Neuron (in vitro differentiated cells): ENCODE measurements at regions not wholly inside any gene's neighbourhood (a gene's known extent, or its start where the extent isn't known, plus 50 kb on each side); places are given as distances from the start of the nearest gene placed in this dataset.
"Not testable (repeated sequence)": the region's sequence is repeated elsewhere in the genome, so short reads cannot be mapped to it uniquely, and the experiment has no call there.

Source experiments
- H2AFZ ChIP-seq: one replicate; pipeline ENCODE4 v1.6.1; 2013; ENCODE audit warnings: low read depth, mild to moderate bottlenecking, inconsistent platforms, low read length, moderate library complexity
- H3K27me3 ChIP-seq: one replicate; pipeline ENCODE4 v1.6.1; 2013; ENCODE audit warnings: low read length; ENCODE audit not compliant: insufficient read depth
- H3K36me3 ChIP-seq: one replicate; pipeline ENCODE4 v1.6.1; 2013; ENCODE audit warnings: low read length; ENCODE audit not compliant: insufficient read depth
- H3K4me1 ChIP-seq: one replicate; pipeline ENCODE4 v1.6.1; 2013; ENCODE audit warnings: low read length; ENCODE audit not compliant: insufficient read depth
- H3K4me3 ChIP-seq: 2 replicates; pipeline ENCODE4 v1.5.1; 2013; ENCODE audit warnings: mild to moderate bottlenecking, low read length, moderate library complexity
- H3K9me3 ChIP-seq: one replicate; pipeline ENCODE4 v1.6.1; 2013; ENCODE audit warnings: low read length

DNA sequence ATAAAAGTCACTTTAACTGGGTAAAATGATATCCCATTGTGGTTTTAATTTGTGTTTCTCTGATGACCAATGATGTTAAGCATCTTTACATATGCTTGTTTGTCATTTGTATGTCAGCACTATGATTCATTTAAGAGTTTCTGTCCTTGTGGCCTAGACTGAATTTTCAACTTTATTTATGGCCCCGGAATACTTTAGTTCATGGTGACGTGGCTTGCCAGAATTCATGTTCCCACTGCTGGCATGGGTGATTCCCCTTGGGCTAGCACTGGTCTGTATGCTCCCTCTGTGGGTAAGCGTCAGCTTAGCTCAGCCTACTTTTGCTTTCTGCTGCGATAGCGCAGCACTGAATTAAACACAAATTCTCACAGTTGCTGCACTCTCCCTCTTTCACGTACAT, 436.3 kb upstream of the SGO1 start:
- Histone ChIP-seq H3K4me1 (no peaks in the 10 kb centered on the region), H3K36me3 (no peaks in the 10 kb centered on the region), H3K9me3 (no peaks in the 10 kb centered on the region), H3K4me3 (no peak overlapping the region), H2AFZ (no peak overlapping the region), H3K27me3 (no peaks in the 10 kb centered on the region)

DNA sequence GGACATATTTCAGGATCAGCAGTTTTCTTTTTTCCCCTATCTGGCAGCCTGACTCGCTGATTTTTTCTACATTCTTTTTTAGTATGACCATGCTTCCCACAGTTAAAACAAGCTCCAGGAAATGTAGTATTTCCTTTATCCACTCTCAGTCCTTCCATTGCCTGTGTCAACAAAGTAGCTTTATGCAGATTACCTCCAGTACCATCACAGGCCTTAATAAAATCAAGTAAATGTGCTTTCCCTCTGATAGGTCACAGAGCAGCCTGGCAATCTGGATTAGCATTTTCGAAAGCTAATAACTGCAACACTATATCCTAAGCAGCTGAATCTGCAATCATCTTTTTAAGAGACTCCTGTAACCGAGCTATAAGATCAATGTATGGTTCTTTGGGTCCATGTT, 432.6 kb upstream of the SGO1 start:
- not testable (repeated sequence) for H3K4me3 ChIP-seq, H3K4me1 ChIP-seq, H2AFZ ChIP-seq, H3K9me3 ChIP-seq, H3K36me3 ChIP-seq, H3K27me3 ChIP-seq

DNA sequence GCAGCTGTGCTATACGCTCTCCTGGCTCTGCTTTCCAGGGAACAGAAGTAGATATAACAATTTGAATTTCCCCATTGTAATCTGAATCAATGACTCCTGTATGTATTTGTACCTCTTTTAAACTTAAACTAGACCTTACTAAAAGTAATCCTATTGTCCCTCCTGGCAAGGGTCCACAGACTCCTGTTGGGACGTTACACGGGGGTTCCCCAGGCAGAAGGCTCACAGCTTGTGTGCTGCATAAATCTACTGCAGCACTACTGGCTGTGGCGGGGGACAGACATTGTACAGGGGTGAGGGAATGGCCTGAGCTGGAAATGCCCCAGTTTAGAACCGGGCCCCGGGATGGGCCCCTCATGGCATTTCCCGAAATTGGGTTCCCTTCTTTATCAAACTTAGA, 432.2 kb upstream of the SGO1 start:
- H2AFZ ChIP-seq, H3K27me3 ChIP-seq, H3K9me3 ChIP-seq, H3K4me3 ChIP-seq, H3K36me3 ChIP-seq, H3K4me1 ChIP-seq: not testable (repeated sequence)

DNA sequence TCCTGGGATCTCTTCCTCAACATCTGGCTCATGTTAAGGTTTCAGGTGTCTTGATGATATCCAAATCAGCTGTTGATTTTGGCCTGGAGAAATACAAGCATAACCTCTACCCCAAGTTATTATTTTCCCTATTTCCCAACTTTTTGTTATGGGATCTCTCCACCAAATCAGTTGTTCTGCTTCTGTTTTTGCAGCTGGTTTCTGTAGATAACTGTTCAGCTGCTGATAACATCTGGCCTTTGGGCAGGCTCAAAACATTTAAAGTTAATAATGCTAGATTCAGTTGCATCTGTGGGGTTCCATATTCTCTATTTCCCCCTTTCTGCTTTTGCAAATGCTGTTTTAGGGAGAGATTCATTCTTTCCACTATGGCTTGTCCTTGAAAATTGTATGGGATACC, 430.0 kb upstream of the SGO1 start:
- H3K4me3 ChIP-seq, H2AFZ ChIP-seq, H3K36me3 ChIP-seq, H3K4me1 ChIP-seq, H3K9me3 ChIP-seq, H3K27me3 ChIP-seq: not testable (repeated sequence)

DNA sequence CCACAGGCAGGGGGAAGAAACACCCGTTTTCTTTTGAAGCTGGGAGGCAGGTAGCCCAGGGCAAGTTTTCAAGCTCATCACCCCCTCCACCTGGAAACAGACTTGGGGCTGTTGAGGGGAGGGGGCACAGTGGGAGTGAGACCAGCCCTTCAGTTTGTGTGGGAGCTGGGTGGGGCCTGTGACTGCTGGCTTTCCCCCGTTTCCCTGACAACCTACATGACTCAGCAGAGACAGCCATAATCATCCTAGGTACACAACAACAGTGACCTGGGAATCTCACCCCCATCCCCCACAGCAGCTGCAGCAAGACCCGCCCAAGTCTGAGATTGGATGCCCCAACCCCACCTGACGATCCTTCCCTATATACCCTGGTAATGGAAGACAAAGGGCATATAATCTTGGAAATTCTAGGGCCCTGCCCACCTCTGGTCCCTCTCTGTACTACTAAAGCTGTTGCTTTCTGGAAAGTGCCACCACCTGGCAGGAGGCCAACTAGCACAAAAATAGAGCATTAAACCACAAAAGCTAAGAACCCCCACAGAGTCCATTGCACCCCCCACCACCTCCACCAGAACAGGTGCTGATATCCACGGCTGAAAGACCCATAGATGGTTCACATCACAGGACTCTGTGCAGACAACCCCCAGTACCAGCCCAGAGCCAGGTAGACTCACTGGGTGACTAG, 422.2 kb upstream of the SGO1 start:
- no peaks in the 10 kb centered on the region for H3K27me3 ChIP-seq

DNA sequence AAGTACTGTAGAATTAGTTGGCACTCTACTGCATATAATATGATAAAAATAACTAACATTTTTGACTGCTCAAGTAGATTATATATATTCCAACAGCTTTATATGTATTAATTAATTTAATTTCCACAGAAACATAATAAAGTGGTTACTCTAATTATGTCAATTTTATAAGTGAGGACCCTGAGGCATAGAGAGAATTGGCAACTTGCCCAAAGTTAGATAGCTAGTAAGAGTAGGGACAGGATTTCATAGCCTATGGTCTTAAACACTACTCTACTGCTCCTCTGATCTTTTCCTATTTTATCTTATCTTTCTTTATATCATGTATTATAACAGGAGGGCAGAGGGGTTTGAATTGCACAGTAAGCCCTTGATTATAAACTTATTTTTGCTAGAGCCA, 418.7 kb upstream of the SGO1 start:
- H3K36me3 ChIP-seq, result no peaks in the 10 kb centered on the region
- H3K9me3 ChIP-seq, result no peaks in the 10 kb centered on the region
- H2AFZ ChIP-seq, result no peak overlapping the region
- H3K27me3 ChIP-seq, result no peaks in the 10 kb centered on the region
- no peaks in the 10 kb centered on the region for H3K4me1 ChIP-seq
- no peak overlapping the region for H3K4me3 ChIP-seq

More for the DNA sequence above, 422.2 kb upstream of the SGO1 start:
- Histone ChIP-seq H3K36me3 (no peaks in the 10 kb centered on the region), H3K9me3 (no peaks in the 10 kb centered on the region), H3K4me3 (no peak overlapping the region), H3K4me1 (no peaks in the 10 kb centered on the region), H2AFZ (no peak overlapping the region)

DNA sequence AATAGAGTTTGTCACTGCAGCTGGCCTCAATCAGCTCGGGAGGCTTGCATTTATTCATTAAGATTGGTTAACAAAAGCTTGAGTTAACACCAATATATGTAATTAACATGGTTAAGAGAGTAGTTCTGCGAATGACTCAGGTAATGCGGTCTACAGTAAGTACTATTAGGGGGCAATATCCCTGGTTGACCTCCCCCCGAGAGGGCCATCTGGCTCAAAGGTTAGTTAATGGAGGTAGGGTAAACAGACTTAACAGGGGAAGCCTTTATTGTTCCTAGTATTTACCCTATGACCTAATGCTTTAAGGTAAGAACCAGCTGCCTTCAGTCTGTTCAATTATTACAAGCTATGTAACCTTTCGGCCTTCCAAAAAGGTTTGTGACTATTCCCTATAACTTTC, 403.3 kb upstream of the SGO1 start:
- no peaks in the 10 kb centered on the region for H3K36me3 ChIP-seq
- H3K27me3 ChIP-seq, result no peaks in the 10 kb centered on the region
- no peak overlapping the region for H3K4me3 ChIP-seq
- H3K9me3 ChIP-seq, result no peaks in the 10 kb centered on the region
- no peaks in the 10 kb centered on the region for H3K4me1 ChIP-seq
- H2AFZ ChIP-seq, result no peak overlapping the region

DNA sequence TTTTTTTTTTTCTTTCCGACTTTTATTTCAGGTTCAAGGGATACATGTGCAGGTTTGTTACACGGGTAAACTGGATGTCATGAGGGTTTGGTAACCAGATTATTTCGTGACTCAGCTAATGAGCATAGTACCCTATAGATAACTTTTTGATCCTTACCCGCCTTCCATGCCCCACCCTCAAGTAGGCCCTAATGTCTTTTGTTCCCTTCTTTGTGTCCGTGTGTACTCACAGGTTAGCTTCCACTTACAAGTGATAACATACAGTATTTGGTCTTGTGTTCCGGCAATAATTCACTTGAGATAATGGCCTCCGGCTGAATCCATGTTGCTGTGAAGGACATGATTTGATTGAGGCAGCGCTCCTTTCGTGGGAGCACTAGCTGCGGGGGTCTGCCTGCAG, 402.8 kb upstream of the SGO1 start:
- Histone ChIP-seq H3K9me3 (no peaks in the 10 kb centered on the region), H3K4me1 (no peaks in the 10 kb centered on the region)

DNA sequence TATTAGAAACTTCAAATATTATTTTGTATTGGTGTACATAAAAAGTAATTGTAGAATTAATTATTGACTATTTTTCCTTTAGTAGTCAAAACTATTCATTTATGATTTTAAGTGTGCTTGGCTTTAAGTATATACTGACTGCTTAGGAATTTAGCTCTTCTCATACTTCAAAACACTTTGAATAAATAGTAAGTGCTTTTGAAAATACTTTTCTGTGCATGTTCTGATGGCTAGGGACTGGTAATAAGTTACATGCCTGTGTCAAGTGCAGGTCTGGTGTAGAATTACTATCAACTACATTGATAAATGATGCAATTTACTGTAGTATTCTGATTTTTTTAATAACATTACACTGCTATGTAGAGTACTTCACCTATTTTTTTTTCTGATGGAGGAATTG, 397.6 kb upstream of the SGO1 start:
- Histone ChIP-seq H3K4me3 (no peak overlapping the region), H3K36me3 (no peaks in the 10 kb centered on the region), H2AFZ (no peak overlapping the region), H3K4me1 (no peaks in the 10 kb centered on the region), H3K9me3 (no peaks in the 10 kb centered on the region), H3K27me3 (no peaks in the 10 kb centered on the region)

More for the DNA sequence above, 402.8 kb upstream of the SGO1 start:
- Histone ChIP-seq H3K27me3 (no peaks in the 10 kb centered on the region), H3K4me3 (no peak overlapping the region), H2AFZ (no peak overlapping the region), H3K36me3 (no peaks in the 10 kb centered on the region)

DNA sequence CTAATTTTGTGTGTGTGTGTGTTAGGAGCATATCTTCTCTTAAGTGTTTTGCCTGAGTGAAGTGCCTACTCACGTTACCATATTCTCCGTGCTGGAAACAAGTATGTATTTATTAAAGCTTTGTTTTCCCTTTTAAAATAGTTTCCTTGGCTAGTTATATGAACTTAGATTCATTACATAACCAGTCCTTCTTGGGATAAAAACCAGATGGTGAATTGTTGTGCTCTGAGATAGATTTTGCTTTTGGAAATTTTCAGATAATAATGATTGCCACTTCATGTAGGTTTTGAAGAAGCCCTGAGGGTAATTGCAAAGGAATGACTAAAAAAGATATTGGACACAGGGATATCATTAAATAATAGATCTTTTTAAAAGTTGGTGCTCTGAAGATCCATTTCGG, 390.2 kb upstream of the SGO1 start:
- H3K27me3 ChIP-seq, result no peaks in the 10 kb centered on the region
- H3K36me3 ChIP-seq, result no peaks in the 10 kb centered on the region
- H3K9me3 ChIP-seq, result no peaks in the 10 kb centered on the region
- no peak overlapping the region for H3K4me3 ChIP-seq
- H3K4me1 ChIP-seq, result no peaks in the 10 kb centered on the region
- no peak overlapping the region for H2AFZ ChIP-seq

DNA sequence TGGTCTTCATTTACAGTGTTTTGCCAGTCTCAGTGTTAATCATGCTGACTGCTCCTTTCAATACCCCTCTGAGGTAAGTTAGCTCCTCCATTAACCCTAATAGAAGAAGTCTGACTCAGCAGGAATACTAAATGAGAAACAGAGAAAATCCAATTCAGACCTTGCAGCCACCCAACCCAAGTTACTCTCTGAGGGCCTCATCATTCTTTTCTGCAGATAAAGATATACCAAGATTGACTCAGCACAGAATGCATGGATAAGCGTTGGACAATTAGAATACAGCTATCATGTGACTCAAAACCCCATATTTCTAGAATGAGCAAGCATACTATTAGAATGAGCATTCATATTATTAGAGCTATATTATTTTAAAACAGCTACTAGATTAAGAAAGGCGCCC, 389.1 kb upstream of the SGO1 start:
- no peaks in the 10 kb centered on the region for H3K4me1 ChIP-seq
- H2AFZ ChIP-seq, result no peak overlapping the region
- H3K9me3 ChIP-seq, result no peaks in the 10 kb centered on the region

DNA sequence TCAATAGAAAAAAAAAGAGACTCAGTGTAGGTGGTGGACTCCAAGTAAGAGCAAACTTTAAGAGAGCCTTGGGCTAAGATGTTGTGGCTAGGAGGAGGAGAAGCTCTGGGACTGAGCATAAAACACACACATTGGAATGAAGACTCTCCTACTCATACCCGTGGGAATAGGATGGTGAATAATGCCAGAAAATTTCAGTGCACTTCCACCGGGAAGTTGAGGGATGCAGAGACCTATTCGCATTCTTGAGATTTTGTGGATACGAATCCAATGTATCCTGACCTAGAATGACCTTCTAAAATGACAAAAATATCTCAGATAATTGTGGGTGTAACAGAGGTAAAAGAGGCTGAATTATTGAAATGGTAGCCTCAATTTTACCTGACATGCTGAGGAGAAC, 388.7 kb upstream of the SGO1 start:
- H3K36me3 ChIP-seq, result no peaks in the 10 kb centered on the region
- H3K4me3 ChIP-seq, result no peak overlapping the region

More for the DNA sequence above, 389.1 kb upstream of the SGO1 start:
- no peaks in the 10 kb centered on the region for H3K36me3 ChIP-seq
- no peak overlapping the region for H3K4me3 ChIP-seq
- no peaks in the 10 kb centered on the region for H3K27me3 ChIP-seq

DNA sequence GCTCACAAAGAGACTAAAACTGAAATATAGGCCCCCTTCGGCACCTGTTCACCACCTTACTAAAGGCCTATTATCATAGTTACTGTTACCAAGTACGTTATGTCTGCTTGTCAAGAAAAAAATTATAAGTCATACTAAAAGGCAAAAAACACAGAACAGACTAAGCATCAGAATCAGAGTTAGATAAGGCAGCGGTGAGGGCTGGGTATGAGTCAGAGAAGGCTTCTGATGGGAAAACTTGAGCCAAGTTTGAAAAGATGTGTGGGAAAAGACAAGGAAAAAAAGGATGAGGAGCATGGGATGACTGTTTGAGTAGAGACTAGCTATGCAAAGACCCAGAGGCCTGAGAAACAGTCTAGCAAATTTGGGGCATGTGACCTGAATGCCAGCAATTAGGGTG, 387.2 kb upstream of the SGO1 start:
- Histone ChIP-seq H3K4me3 (no peak overlapping the region), H3K27me3 (no peaks in the 10 kb centered on the region), H3K36me3 (no peaks in the 10 kb centered on the region), H3K9me3 (no peaks in the 10 kb centered on the region), H2AFZ (no peak overlapping the region), H3K4me1 (no peaks in the 10 kb centered on the region)

More for the DNA sequence above, 388.7 kb upstream of the SGO1 start:
- Histone ChIP-seq H3K27me3 (no peaks in the 10 kb centered on the region), H3K9me3 (no peaks in the 10 kb centered on the region), H2AFZ (no peak overlapping the region), H3K4me1 (no peaks in the 10 kb centered on the region)

DNA sequence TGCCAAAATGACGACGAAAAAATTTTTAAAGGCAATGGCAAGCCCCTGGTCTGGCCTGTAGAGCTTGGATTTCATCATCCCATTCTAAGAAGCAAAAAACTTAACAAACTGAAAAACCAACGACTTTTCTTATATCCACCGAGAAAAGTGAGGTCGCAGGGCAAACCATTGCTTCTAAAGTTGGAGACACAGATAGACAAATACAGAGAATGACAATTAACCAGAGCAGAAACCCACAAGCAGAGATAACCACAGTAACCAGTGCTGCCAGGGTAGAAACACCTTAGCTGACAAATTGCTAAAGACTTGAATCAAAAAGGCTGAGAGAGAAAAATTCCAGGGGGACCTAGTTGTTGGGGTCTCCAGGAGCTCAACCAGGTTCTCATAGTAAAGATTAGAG, 386.5 kb upstream of the SGO1 start:
- Histone ChIP-seq H3K4me3 (no peak overlapping the region), H3K4me1 (no peaks in the 10 kb centered on the region), H3K36me3 (no peaks in the 10 kb centered on the region), H3K9me3 (no peaks in the 10 kb centered on the region), H2AFZ (no peak overlapping the region), H3K27me3 (no peaks in the 10 kb centered on the region)
